Endothelial cell of umbilical vein (primary cell): ENCODE measurements at regions not wholly inside any gene's neighbourhood (a gene's known extent, or its start where the extent isn't known, plus 50 kb on each side); places are given as distances from the start of the nearest gene placed in this dataset.

Experiments
- EZH2 ChIP-seq: IDR thresholded peaks from 2 replicates; pipeline ENCODE4 v1.6.1; 2012; ENCODE audit warnings: borderline replicate concordance, low read depth, mild to moderate bottlenecking, moderate library complexity, low read length, inconsistent platforms; ENCODE audit not compliant: severe bottlenecking
- POLR2A ChIP-seq: IDR thresholded peaks from 2 replicates; pipeline ENCODE4 v1.6.1; 2012; ENCODE audit warnings: low read depth, mild to moderate bottlenecking, control low read depth, low read length
- TF ChIP-seq, protein P1 (sequence below), 2 donors: IDR thresholded peaks; 1 replicate in 1 of 2; 2 replicates in 1 of 2; pipeline ENCODE4 v1.5.1; 2011; ENCODE audit warnings: low read length in 2 of 2, mild to moderate bottlenecking in 2 of 2, moderate library complexity in 2 of 2, control low read depth in 1 of 2, inconsistent platforms in 1 of 2, low read depth in 1 of 2; ENCODE audit not compliant: insufficient read depth in 1 of 2; ENCODE audit errors: extremely low read depth in 1 of 2

DNA sequence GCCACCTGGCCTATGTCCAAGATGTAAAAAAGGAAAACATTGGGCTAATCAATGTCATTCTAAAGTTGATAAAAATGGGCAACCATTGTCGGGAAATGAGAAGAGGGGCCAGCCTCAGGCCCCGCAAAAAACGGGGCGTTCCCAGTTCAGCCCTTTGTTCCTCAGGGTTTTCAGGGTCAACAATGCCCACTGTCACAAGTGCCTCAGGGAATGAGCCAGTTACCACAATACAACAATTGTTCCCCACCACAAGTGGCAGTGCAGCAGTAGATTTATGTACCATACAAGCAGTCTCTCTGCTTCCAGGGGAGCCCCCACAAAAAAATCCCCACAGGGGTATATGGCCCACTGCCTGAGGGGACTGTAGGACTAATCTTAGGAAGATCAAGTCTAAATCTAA is 112.5 kb downstream of the ZNF486 start:
- TF ChIP-seq, protein P1, sequence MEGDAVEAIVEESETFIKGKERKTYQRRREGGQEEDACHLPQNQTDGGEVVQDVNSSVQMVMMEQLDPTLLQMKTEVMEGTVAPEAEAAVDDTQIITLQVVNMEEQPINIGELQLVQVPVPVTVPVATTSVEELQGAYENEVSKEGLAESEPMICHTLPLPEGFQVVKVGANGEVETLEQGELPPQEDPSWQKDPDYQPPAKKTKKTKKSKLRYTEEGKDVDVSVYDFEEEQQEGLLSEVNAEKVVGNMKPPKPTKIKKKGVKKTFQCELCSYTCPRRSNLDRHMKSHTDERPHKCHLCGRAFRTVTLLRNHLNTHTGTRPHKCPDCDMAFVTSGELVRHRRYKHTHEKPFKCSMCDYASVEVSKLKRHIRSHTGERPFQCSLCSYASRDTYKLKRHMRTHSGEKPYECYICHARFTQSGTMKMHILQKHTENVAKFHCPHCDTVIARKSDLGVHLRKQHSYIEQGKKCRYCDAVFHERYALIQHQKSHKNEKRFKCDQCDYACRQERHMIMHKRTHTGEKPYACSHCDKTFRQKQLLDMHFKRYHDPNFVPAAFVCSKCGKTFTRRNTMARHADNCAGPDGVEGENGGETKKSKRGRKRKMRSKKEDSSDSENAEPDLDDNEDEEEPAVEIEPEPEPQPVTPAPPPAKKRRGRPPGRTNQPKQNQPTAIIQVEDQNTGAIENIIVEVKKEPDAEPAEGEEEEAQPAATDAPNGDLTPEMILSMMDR (IDR thresholded peaks at IDR 0.05; ENCODE audit: extremely low read depth in 1 of 2, insufficient read depth in 1 of 2, low read depth in 1 of 2, low read length in 2 of 2): no peak
- no peak for TF ChIP-seq POLR2A
- TF ChIP-seq EZH2: no peak
